HepG2 (cell line): ENCODE measurements at regions not wholly inside any gene's neighbourhood (a gene's known extent, or its start where the extent isn't known, plus 50 kb on each side); places are given as distances from the start of the nearest gene placed in this dataset.

Experiments used
- FOXO1 ChIP-seq: sonication (generic); formaldehyde crosslinking; IDR thresholded peaks from 2 replicates; pipeline ENCODE4 v1.4.0; 2020; ENCODE audit warnings: missing genetic modification reagents
- NFE2L2 ChIP-seq: fragments of 150-350 bp; IDR thresholded peaks from 2 replicates; pipeline ENCODE4 v1.6.1; 2014; ENCODE audit warnings: low read length
- PHF21A ChIP-seq: sonication (generic); formaldehyde crosslinking; IDR thresholded peaks from 2 replicates; pipeline ENCODE4 v1.5.0; 2020; ENCODE audit warnings: mild to moderate bottlenecking, missing genetic modification reagents
- SOX6 ChIP-seq, 2 experiments: fragments of 450-650 bp in 1 of 2; sonication (generic) in 1 of 2; formaldehyde crosslinking in 1 of 2; IDR thresholded peaks; 2 replicates each; pipeline versions ENCODE4 v1.4.0 to v1.6.1; 2017 to 2020; ENCODE audit warnings: antibody characterized with exemption in 1 of 2, mild to moderate bottlenecking in 1 of 2, missing genetic modification reagents in 1 of 2
- SSRP1 ChIP-seq: IDR thresholded peaks from 2 replicates; pipeline ENCODE4 v1.6.1; 2016; ENCODE audit warnings: control low read depth
- ZBTB7B ChIP-seq: sonication (generic); formaldehyde crosslinking; IDR thresholded peaks from 2 replicates; pipeline ENCODE4 v1.4.0; 2020; ENCODE audit warnings: missing genetic modification reagents
- ZNF274 ChIP-seq: sonication (generic); formaldehyde crosslinking; IDR thresholded peaks from 2 replicates; pipeline ENCODE4 v1.5.1; 2020; ENCODE audit warnings: mild to moderate bottlenecking, missing genetic modification reagents

DNA sequence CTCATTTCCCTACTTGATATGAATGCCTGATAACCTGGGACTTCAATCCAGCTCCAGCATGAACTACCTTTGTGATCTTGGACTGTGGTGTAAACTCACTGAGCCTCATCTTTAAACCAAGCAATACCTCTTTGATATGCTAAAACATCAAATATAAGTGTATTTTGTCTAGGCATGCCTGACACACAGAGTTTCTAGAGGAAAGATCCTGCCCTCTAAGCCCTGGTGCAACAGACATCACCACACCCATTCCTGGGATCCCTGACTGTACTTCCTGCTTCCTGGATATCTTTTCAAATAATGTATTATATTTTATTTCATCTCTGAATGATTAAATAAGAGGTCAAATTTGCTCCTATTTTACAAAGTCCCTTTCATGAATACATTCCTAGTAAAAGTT is 55.8 kb downstream of the ANXA2R start:
- TF ChIP-seq PHF21A (no peak), ZNF274 (CRISPR knock-in tag) (no peak), SOX6 (IDR thresholded peaks at IDR 0.05) (no peak), SOX6 (CRISPR knock-in tag; IDR thresholded peaks at IDR 0.05) (no peak), SSRP1 (CRISPR knock-in tag) (no peak), ZBTB7B (CRISPR knock-in tag) (no peak), NFE2L2 (no peak), FOXO1 (CRISPR knock-in tag) (no peak)
